SJCRH30 (cell line): ENCODE measurements at regions not wholly inside any gene's neighbourhood (a gene's known extent, or its start where the extent isn't known, plus 50 kb on each side); places are given as distances from the start of the nearest gene placed in this dataset.
A peak's percentile ranks its signal among the peaks of the same experiment; 100 is the strongest.
"Not testable (repeated sequence)": the region's sequence is repeated elsewhere in the genome, so short reads cannot be mapped to it uniquely, and the experiment has no call there.

Experiments
- DNase-seq, 2 experiments: peaks; one replicate each; pipeline ENCODE4 v3.0.0-alpha.2; 2015 to 2020
- H3K27ac ChIP-seq: fragments of 250-450 bp; sonication (Bioruptor Pico); 2 replicates; pipeline ENCODE4 v1.5.1; 2020; ENCODE audit warnings: mild to moderate bottlenecking, moderate library complexity
- H3K27me3 ChIP-seq: fragments of 250-450 bp; sonication (Bioruptor Pico); 2 replicates; pipeline ENCODE4 v1.5.1; 2020; ENCODE audit warnings: mild to moderate bottlenecking, moderate library complexity
- H3K36me3 ChIP-seq: fragments of 250-450 bp; sonication (Bioruptor Pico); 2 replicates; pipeline ENCODE4 v1.5.1; 2020; ENCODE audit warnings: mild to moderate bottlenecking, moderate library complexity
- H3K4me1 ChIP-seq: fragments of 250-450 bp; sonication (Bioruptor Pico); 2 replicates; pipeline ENCODE4 v1.5.1; 2020; ENCODE audit warnings: mild to moderate bottlenecking, moderate library complexity
- H3K4me3 ChIP-seq: fragments of 250-450 bp; sonication (Bioruptor Pico); 2 replicates; pipeline ENCODE4 v1.5.1; 2020; ENCODE audit warnings: mild to moderate bottlenecking, moderate library complexity
- H3K9me3 ChIP-seq: fragments of 250-450 bp; sonication (Bioruptor Pico); replicated peaks from 2 replicates; pipeline ENCODE4 v1.5.1; 2020; ENCODE audit warnings: mild to moderate bottlenecking, moderate library complexity

GRCh38 chr6:131431718-131432117, 141.3 kb upstream of the ARG1 start:
- Histone ChIP-seq H3K4me1 (no peaks in the 10 kb centered on the region), H3K27ac (no peak overlapping the region), H3K4me3 (no peak overlapping the region), H3K27me3 (no peaks in the 10 kb centered on the region), H3K9me3 (no peaks in the 10 kb centered on the region), H3K36me3 (no peaks in the 10 kb centered on the region)
- no peak for DNase-seq

DNA sequence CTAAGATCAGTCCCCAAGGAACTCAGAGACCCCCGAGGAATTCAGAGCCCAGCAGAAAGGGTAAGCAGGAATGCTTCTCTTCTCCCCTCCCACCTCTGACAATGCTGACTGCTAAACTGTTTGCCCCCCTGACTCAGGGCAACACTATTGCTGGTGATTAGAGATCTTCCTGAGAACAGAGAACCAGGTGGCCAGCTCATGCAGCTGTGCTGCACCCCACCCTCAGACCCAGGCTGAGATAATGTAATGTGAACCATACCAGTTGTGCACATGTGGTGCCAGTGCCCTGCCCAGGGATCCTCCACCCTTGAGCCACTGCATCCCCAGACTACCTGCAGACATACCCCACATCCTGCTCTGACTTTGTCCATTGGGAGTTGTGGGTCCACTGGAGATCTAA, 139.1 kb upstream of the ARG1 start:
- no peaks in the 10 kb centered on the region for H3K27me3 ChIP-seq
- DNase-seq, result no peak
- no peak overlapping the region for H3K27ac ChIP-seq
- H3K9me3 ChIP-seq, result no peaks in the 10 kb centered on the region
- no peaks in the 10 kb centered on the region for H3K36me3 ChIP-seq
- no peak overlapping the region for H3K4me3 ChIP-seq
- no peaks in the 10 kb centered on the region for H3K4me1 ChIP-seq

DNA sequence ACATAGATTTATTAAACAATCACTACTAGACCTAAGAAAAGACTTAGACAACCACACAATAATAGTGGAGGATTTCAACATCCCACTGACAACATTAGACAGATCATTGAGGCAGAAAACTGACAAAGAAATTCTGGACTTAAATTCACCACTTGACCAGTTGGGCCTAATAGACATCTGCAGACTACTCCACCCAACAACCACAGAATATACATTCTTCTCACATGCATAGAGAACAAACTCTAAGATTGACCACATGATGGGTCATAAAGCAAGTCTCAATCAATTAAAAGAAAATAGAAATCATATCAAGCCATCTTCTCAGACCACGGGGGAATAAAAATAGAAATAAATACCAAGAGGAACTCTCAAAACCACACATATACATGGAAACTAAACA, 136.7 kb upstream of the ARG1 start:
- no peak overlapping the region for H3K4me3 ChIP-seq
- no peaks in the 10 kb centered on the region for H3K36me3 ChIP-seq
- H3K27me3 ChIP-seq, result no peaks in the 10 kb centered on the region
- H3K4me1 ChIP-seq, result no peaks in the 10 kb centered on the region
- DNase-seq, result no peak
- H3K27ac ChIP-seq, result no peak overlapping the region
- H3K9me3 ChIP-seq, result no peaks in the 10 kb centered on the region

- no peak overlapping the region for H3K27ac ChIP-seq
- no peak overlapping the region for H3K4me3 ChIP-seq
- H3K4me1 ChIP-seq, result no peaks in the 10 kb centered on the region
- no peak for DNase-seq
- no peaks in the 10 kb centered on the region for H3K27me3 ChIP-seq
- no peaks in the 10 kb centered on the region for H3K36me3 ChIP-seq
- no peaks in the 10 kb centered on the region for H3K9me3 ChIP-seq
These were observed 130.0 kb upstream of the ARG1 start for GRCh38 chr6:131443014-131443413.

DNA sequence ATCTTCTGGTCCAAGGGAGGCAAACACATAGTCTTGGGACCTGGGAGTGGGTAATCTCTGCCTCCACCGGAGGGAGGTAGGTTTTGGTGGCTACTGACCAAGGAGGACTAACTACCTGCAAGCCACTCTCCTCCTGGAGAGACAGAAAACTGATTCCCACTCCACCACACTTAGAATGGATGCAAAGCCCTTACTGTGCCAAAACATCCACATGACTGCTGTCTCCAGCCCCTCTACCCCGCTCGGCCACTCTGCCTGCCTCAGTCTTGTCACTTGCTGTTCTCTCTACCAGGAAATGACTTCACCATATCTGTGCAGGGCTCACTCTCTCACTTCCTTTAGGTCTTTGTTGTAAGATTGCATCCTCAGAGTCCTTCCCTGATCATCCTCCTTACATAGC, 129.5 kb upstream of the ARG1 start:
- Histone ChIP-seq H3K36me3 (no peaks in the 10 kb centered on the region), H3K27me3 (no peaks in the 10 kb centered on the region), H3K9me3 (no peaks in the 10 kb centered on the region), H3K4me3 (no peak overlapping the region), H3K4me1 (no peaks in the 10 kb centered on the region), H3K27ac (no peak overlapping the region)
- no peak for DNase-seq

DNA sequence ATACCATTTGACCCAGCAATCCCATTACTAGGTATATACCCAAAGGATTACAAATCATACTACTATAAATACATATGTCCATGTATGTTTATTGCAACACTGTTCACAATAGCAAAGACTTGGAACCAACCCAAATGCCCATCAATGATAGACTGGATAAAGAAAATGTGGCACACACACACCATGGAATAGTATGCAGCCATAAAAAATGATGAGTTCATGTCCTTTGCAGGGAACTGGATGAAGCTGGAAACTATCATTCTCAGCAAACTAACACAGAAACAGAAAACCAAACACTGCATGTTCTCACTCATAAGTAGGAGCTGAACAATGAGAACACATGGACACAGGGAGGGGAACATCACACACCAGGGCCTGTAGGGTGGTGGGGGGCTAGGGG, 127.7 kb upstream of the ARG1 start:
- not testable (repeated sequence) for H3K27ac ChIP-seq, DNase-seq, H3K4me3 ChIP-seq, H3K9me3 ChIP-seq, H3K36me3 ChIP-seq, H3K27me3 ChIP-seq, H3K4me1 ChIP-seq

- H3K4me3 ChIP-seq, result no peak overlapping the region
- no peaks in the 10 kb centered on the region for H3K4me1 ChIP-seq
- H3K27ac ChIP-seq, result no peak overlapping the region
- no peaks in the 10 kb centered on the region for H3K9me3 ChIP-seq
- DNase-seq, result no peak
- no peaks in the 10 kb centered on the region for H3K36me3 ChIP-seq
- H3K27me3 ChIP-seq, result no peaks in the 10 kb centered on the region
These were observed 122.2 kb upstream of the ARG1 start for GRCh38 chr6:131450861-131451260.

- H3K4me3 ChIP-seq, result no peak overlapping the region
- H3K27me3 ChIP-seq, result no peaks in the 10 kb centered on the region
- no peak overlapping the region for H3K27ac ChIP-seq
- no peaks in the 10 kb centered on the region for H3K4me1 ChIP-seq
- no peak for DNase-seq
- H3K9me3 ChIP-seq, result no peaks in the 10 kb centered on the region
- no peaks in the 10 kb centered on the region for H3K36me3 ChIP-seq
These were observed 121.5 kb upstream of the ARG1 start for GRCh38 chr6:131451321-131452144.

DNA sequence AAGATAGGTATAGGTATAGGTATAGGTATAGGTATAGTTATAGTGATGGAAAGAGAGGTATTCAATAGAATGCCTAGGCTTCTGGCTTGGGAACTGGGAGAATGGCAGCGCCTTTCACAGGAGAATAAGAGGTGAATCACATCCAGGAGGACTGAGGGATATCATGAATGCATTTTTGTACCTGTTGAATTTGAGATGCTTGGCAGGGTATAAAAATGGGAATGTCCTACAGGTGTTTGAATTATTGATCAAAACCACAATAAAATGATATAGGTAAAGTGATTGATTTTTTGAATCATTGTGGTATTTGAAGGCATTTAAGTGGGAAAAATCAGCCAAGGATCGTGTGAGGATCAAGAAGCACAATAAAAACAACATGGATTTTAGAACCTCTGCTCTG, 119.2 kb upstream of the ARG1 start:
- Histone ChIP-seq H3K4me3 (no peak overlapping the region), H3K36me3 (no peaks in the 10 kb centered on the region), H3K27ac (no peak overlapping the region), H3K9me3 (no peaks in the 10 kb centered on the region), H3K27me3 (no peaks in the 10 kb centered on the region), H3K4me1 (no peaks in the 10 kb centered on the region)
- no peak for DNase-seq

- H3K27ac ChIP-seq, result no peak overlapping the region
- H3K36me3 ChIP-seq, result no peaks in the 10 kb centered on the region
- DNase-seq, result no peak
- 0 out of 2 replicates have a peak, but pooled peaks cover 3% of the 10 kb centered on the region for H3K4me1 ChIP-seq
- no peaks in the 10 kb centered on the region for H3K27me3 ChIP-seq
- no peaks in the 10 kb centered on the region for H3K9me3 ChIP-seq
- no peak overlapping the region for H3K4me3 ChIP-seq
These were observed 116.5 kb upstream of the ARG1 start for GRCh38 chr6:131456565-131456964.

- Histone ChIP-seq H3K9me3 (no peaks in the 10 kb centered on the region), H3K27me3 (no peaks in the 10 kb centered on the region), H3K27ac (no peak overlapping the region), H3K4me3 (no peak overlapping the region), H3K4me1 (0 out of 2 replicates have a peak, but pooled peaks cover 3% of the 10 kb centered on the region), H3K36me3 (no peaks in the 10 kb centered on the region)
- DNase-seq, result no peak
These were observed 114.0 kb upstream of the ARG1 start for GRCh38 chr6:131459005-131459404.

DNA sequence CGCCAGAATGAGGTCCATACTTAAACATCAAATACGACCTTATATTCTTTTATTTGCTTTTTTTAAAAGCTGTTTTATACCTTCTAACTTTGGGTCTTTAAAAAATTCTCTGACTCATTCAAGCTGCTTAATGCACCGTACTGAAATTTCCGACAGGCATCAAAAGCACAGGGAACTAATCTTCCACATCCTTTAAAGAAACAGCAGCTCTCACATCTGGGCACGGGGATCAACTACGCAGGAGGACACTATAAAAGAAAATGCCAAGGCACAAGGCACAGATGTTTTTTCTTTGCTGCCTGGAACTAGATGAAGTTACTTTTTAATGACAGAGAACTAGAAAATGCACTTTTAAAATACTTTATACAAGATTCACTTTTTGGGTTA, 112.4 kb upstream of the ARG1 start:
- Histone ChIP-seq H3K4me3 (no peak overlapping the region), H3K36me3 (no peaks in the 10 kb centered on the region), H3K4me1 (0 out of 2 replicates have a peak, but pooled peaks cover 3% of the 10 kb centered on the region), H3K27ac (no peak overlapping the region), H3K27me3 (no peaks in the 10 kb centered on the region), H3K9me3 (no peaks in the 10 kb centered on the region)
- peak in 1 of 2 experiments; percentile 5 for DNase-seq

GRCh38 chr6:131469130-131469529, 103.9 kb upstream of the ARG1 start:
- H3K4me3 ChIP-seq, result no peak overlapping the region
- no peaks in the 10 kb centered on the region for H3K4me1 ChIP-seq
- H3K36me3 ChIP-seq, result no peaks in the 10 kb centered on the region
- no peak for DNase-seq
- H3K27ac ChIP-seq, result no peak overlapping the region
- H3K9me3 ChIP-seq, result no peaks in the 10 kb centered on the region
- H3K27me3 ChIP-seq, result no peaks in the 10 kb centered on the region

GRCh38 chr6:131470534-131470933, 102.5 kb upstream of the ARG1 start:
- Histone ChIP-seq H3K9me3 (no peaks in the 10 kb centered on the region), H3K27ac (no peak overlapping the region), H3K4me1 (no peaks in the 10 kb centered on the region), H3K27me3 (no peaks in the 10 kb centered on the region), H3K36me3 (no peaks in the 10 kb centered on the region), H3K4me3 (no peak overlapping the region)
- DNase-seq, result no peak

- no peaks in the 10 kb centered on the region for H3K27me3 ChIP-seq
- no peaks in the 10 kb centered on the region for H3K4me1 ChIP-seq
- no peaks in the 10 kb centered on the region for H3K36me3 ChIP-seq
- H3K9me3 ChIP-seq, result no peaks in the 10 kb centered on the region
- H3K4me3 ChIP-seq, result no peak overlapping the region
- no peak overlapping the region for H3K27ac ChIP-seq
- DNase-seq, result no peak
These were observed 101.7 kb upstream of the ARG1 start for GRCh38 chr6:131471331-131471730.

DNA sequence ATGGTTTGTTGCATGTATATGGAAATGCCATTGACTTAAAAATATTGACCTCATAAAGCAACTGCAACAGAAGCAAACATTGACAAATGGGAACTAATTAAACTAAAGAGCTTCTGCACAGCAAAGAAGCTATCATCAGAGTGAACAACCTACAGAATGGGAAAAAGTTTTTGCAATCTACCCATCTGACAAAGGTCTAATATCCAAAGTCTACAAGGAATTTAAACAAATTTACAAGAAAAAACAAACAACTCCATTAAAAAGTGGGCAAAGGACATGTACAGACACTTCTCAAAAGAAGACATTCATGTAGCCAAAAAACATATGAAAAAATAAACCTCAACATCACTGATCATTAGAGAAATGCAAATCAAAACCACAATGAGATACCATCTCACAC, 99.7 kb upstream of the ARG1 start:
- H3K27ac ChIP-seq, H3K4me1 ChIP-seq, H3K27me3 ChIP-seq, H3K36me3 ChIP-seq, H3K4me3 ChIP-seq, H3K9me3 ChIP-seq, DNase-seq: not testable (repeated sequence)
